ENCODE measurements at regions not wholly inside any gene's neighbourhood (a gene's known extent, or its start where the extent isn't known, plus 50 kb on each side); places are given as distances from the start of the nearest gene placed in this dataset.

DNA sequence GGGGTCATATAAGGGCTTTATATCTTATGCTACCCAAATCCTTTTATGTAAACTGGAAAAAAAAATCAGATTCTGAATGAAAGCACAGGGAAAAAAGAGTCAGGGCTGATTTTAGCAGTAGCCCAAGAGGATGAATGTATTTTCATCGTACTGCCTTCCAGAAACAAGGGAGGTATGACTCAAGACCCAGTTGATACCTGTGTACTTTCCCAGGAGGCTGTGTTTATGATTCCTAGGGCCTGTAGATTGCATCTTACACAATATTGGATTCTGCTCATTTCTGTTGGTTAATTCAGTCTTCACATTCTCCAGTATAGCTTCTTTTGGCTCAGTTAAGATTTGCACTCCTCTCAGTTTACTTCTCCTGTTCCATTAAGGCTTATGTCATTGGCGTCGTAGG is 127.9 kb upstream of the LIMCH1 start:
- peaks cover 26% of the 10 kb centered on the region for H3K27me3 Mint-ChIP-seq
- H3K4me1 Mint-ChIP-seq (ENCODE audit: low read depth) = no peaks in the 10 kb centered on the region
- intact Hi-C loops (cut with DNase I, micrococcal nuclease) = no loop called here
- no peaks in the 10 kb centered on the region for H3K36me3 Mint-ChIP-seq (ENCODE audit: low read depth)
- Histone ChIP-seq H3K27ac (ENCODE audit: low read depth in 1 of 2, low read length in 2 of 2) (no peak overlapping the region), H3K27me3 (ENCODE audit: control insufficient read depth in 1 of 2, insufficient read depth in 2 of 2, low read length in 2 of 2) (no peaks in the 10 kb centered on the region), H3K9me3 (ENCODE audit: control insufficient read depth in 1 of 2, insufficient read depth in 1 of 2, low read length in 2 of 2) (peaks cover 0 to 5% of the 10 kb centered on the region in 2 experiments), H3K36me3 (ENCODE audit: insufficient read depth, low read length) (no peaks in the 10 kb centered on the region), H3K4me3 (ENCODE audit: low read length) (no peak overlapping the region), H3K4me1 (ENCODE audit: insufficient read depth, low read length) (no peaks in the 10 kb centered on the region)
- TF ChIP-seq, protein P1, sequence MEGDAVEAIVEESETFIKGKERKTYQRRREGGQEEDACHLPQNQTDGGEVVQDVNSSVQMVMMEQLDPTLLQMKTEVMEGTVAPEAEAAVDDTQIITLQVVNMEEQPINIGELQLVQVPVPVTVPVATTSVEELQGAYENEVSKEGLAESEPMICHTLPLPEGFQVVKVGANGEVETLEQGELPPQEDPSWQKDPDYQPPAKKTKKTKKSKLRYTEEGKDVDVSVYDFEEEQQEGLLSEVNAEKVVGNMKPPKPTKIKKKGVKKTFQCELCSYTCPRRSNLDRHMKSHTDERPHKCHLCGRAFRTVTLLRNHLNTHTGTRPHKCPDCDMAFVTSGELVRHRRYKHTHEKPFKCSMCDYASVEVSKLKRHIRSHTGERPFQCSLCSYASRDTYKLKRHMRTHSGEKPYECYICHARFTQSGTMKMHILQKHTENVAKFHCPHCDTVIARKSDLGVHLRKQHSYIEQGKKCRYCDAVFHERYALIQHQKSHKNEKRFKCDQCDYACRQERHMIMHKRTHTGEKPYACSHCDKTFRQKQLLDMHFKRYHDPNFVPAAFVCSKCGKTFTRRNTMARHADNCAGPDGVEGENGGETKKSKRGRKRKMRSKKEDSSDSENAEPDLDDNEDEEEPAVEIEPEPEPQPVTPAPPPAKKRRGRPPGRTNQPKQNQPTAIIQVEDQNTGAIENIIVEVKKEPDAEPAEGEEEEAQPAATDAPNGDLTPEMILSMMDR (IDR thresholded peaks at IDR 0.05) = no peak
- no peak overlapping the region for H3K27ac Mint-ChIP-seq
- no peak for ATAC-seq (ENCODE audit: poor library complexity)
- ChIA-PET CTCF (no interaction called here), POLR2A (no interaction called here)
- H3K9me3 Mint-ChIP-seq = no peaks in the 10 kb centered on the region
- H3K4me3 Mint-ChIP-seq = no peak overlapping the region
- no peak for DNase-seq

GRCh38 chr4:41413670-41414411 is 124.1 kb upstream of the LIMCH1 start:
- no peak overlapping the region for H3K4me3 ChIP-seq (ENCODE audit: low read length)
- Mint-ChIP-seq H3K27me3 (peaks cover 26% of the 10 kb centered on the region), H3K4me1 (ENCODE audit: low read depth) (no peaks in the 10 kb centered on the region), H3K9me3 (no peaks in the 10 kb centered on the region), H3K36me3 (ENCODE audit: low read depth) (no peaks in the 10 kb centered on the region), H3K4me3 (no peak overlapping the region), H3K27ac (no peak overlapping the region)
- H3K36me3 ChIP-seq (ENCODE audit: insufficient read depth, low read length) = no peaks in the 10 kb centered on the region
- ChIA-PET CTCF (no interaction called here), POLR2A (no interaction called here)
- no peaks in the 10 kb centered on the region for H3K27me3 ChIP-seq (ENCODE audit: control insufficient read depth in 1 of 2, insufficient read depth in 2 of 2, low read length in 2 of 2)
- H3K9me3 ChIP-seq (ENCODE audit: control insufficient read depth in 1 of 2, insufficient read depth in 1 of 2, low read length in 2 of 2) = no peaks in the 10 kb centered on the region
- intact Hi-C loops (cut with DNase I, micrococcal nuclease) = no loop called here
- no peaks in the 10 kb centered on the region for H3K4me1 ChIP-seq (ENCODE audit: insufficient read depth, low read length)
- DNase-seq (no peak), ATAC-seq (ENCODE audit: poor library complexity) (no peak)
- H3K27ac ChIP-seq (ENCODE audit: low read depth in 1 of 2, low read length in 2 of 2) = no peak overlapping the region
- TF ChIP-seq, protein P1 (IDR thresholded peaks at IDR 0.05) = no peak

- Histone ChIP-seq H3K27me3 (ENCODE audit: control insufficient read depth in 1 of 2, insufficient read depth in 2 of 2, low read length in 2 of 2) (no peaks in the 10 kb centered on the region), H3K9me3 (ENCODE audit: control insufficient read depth in 1 of 2, insufficient read depth in 1 of 2, low read length in 2 of 2) (no peaks in the 10 kb centered on the region), H3K36me3 (ENCODE audit: insufficient read depth, low read length) (no peaks in the 10 kb centered on the region), H3K4me1 (ENCODE audit: insufficient read depth, low read length) (no peaks in the 10 kb centered on the region), H3K27ac (ENCODE audit: low read depth in 1 of 2, low read length in 2 of 2) (no peak overlapping the region), H3K4me3 (ENCODE audit: low read length) (no peak overlapping the region)
- Mint-ChIP-seq H3K4me1 (ENCODE audit: low read depth) (no peaks in the 10 kb centered on the region), H3K9me3 (no peaks in the 10 kb centered on the region), H3K27me3 (peaks cover 26% of the 10 kb centered on the region), H3K4me3 (no peak overlapping the region), H3K36me3 (ENCODE audit: low read depth) (no peaks in the 10 kb centered on the region), H3K27ac (no peak overlapping the region)
- no peak for DNase-seq
- intact Hi-C loops (cut with DNase I, micrococcal nuclease) = no loop called here
- ChIA-PET POLR2A (no interaction called here), CTCF (no interaction called here)
- no peak for ATAC-seq (ENCODE audit: poor library complexity)
- TF ChIP-seq, protein P1 (IDR thresholded peaks at IDR 0.05) = no peak
Observed at GRCh38 chr4:41414412-41414779, 123.6 kb upstream of the LIMCH1 start.
